ENCODE measurements at regions not wholly inside any gene's neighbourhood (a gene's known extent, or its start where the extent isn't known, plus 50 kb on each side); places are given as distances from the start of the nearest gene placed in this dataset.

- no peaks in the 10 kb centered on the region for H3K9me3 ChIP-seq (ENCODE audit: insufficient read depth in 2 of 2, low read depth in 1 of 2, low read length in 1 of 2)
- POLR2A ChIA-PET (ENCODE audit: partially characterized antibody), result no interaction called here
- no peaks in the 10 kb centered on the region for H3K4me1 ChIP-seq (replicated peaks in 1 of 4; ENCODE audit: control insufficient read depth in 3 of 4, insufficient read depth in 4 of 4, low read length in 3 of 4)
- no peak overlapping the region for H3K56ac ChIP-seq (replicated peaks; ENCODE audit: insufficient read length, low read depth, low read length)
- H3K4me2 ChIP-seq (ENCODE audit: insufficient read depth in 1 of 2, low read depth in 2 of 2, low read length in 2 of 2), result no peak overlapping the region
- H3K14ac ChIP-seq (ENCODE audit: insufficient read length), result no peak overlapping the region
- no peak overlapping the region for H3K9ac ChIP-seq (replicated peaks in 1 of 4; ENCODE audit: extremely low read depth in 1 of 4, low read depth in 3 of 4, low read length in 3 of 4)
- H4K5ac ChIP-seq (ENCODE audit: insufficient read length, low read depth, low read length), result no peak overlapping the region
- H2BK12ac ChIP-seq (ENCODE audit: low read depth, low read length), result no peak overlapping the region
- no peak overlapping the region for H4K8ac ChIP-seq (ENCODE audit: extremely low read depth, insufficient read depth, low read length)
- CTCF ChIA-PET (ENCODE audit: partially characterized antibody), result no interaction called here
- no peak overlapping the region for H3K18ac ChIP-seq (ENCODE audit: extremely low read depth, low read length)
- no peak overlapping the region for H4K91ac ChIP-seq (replicated peaks; ENCODE audit: insufficient read length, low read length)
- no peak for DNase-seq (ENCODE audit: low read depth in 1 of 2, low spot score in 2 of 2)
- WGBS, 2 experiments (ENCODE audit: extremely low coverage in 1 of 2, insufficient coverage in 1 of 2, insufficient read length in 1 of 2, insufficient replicate concordance in 2 of 2, low coverage in 1 of 2, low lambda C conversion rate in 2 of 2, missing lambda C conversion rate in 1 of 2), result 93% methylated on average over 1 of the region's 1 CpG; no CpG with 5 or more reads in 1 of the 2 experiments
- H3K4ac ChIP-seq (replicated peaks; ENCODE audit: insufficient read length, low read depth, low read length), result no peak overlapping the region
- no peak overlapping the region for H2BK15ac ChIP-seq (ENCODE audit: low read length)
- H3K4me3 ChIP-seq (ENCODE audit: extremely low read depth in 1 of 4, insufficient read depth in 2 of 4, low read depth in 3 of 4, low read length in 4 of 4), result no peak overlapping the region
- no peak overlapping the region for H2BK20ac ChIP-seq (ENCODE audit: low read length)
- H3K79me2 ChIP-seq (ENCODE audit: control insufficient read depth in 1 of 2, insufficient read depth in 2 of 2, low read length in 2 of 2), result no peaks in the 10 kb centered on the region
- no peak for FAIRE-seq
- H2AK5ac ChIP-seq (ENCODE audit: low read depth, low read length), result no peak overlapping the region
- no peaks in the 10 kb centered on the region for H3K79me1 ChIP-seq (ENCODE audit: low read depth, low read length)
- H4K20me1 ChIP-seq (replicated peaks in 1 of 2; ENCODE audit: control insufficient read depth in 1 of 2, insufficient read depth in 2 of 2, low read length in 2 of 2), result no peaks in the 10 kb centered on the region
- no peak overlapping the region for H2BK5ac ChIP-seq (ENCODE audit: low read depth, low read length)
- no peak overlapping the region for H2AFZ ChIP-seq (ENCODE audit: low read length)
- H3K23me2 ChIP-seq (ENCODE audit: low read depth, low read length), result no peaks in the 10 kb centered on the region; the same call in 1 of the 2 replicates
- H3K36me3 ChIP-seq (ENCODE audit: control insufficient read depth in 2 of 4, insufficient read depth in 4 of 4, low read length in 3 of 4), result no peaks in the 10 kb centered on the region
- no peak overlapping the region for H2BK120ac ChIP-seq (replicated peaks; ENCODE audit: low read depth, low read length)
- H3K27ac ChIP-seq (ENCODE audit: low read depth, low read length), result no peak overlapping the region
- H3K27me3 ChIP-seq (replicated peaks in 1 of 4; ENCODE audit: control insufficient read depth in 3 of 4, extremely low read depth in 1 of 4, insufficient read depth in 3 of 4, low read length in 3 of 4), result no peaks in the 10 kb centered on the region
- H3K23ac ChIP-seq (ENCODE audit: insufficient read length), result no peak overlapping the region
- TF ChIP-seq FOSL1 (IDR thresholded peaks at IDR 0.05; ENCODE audit: insufficient read depth, low read depth, low read length) (no peak), BCL11A (IDR thresholded peaks at IDR 0.05; ENCODE audit: low read depth in 2 of 2, low read length in 2 of 2) (no peak), RXRA (IDR thresholded peaks at IDR 0.05; ENCODE audit: insufficient read depth, low read depth, low read length) (no peak), RBBP5 (IDR thresholded peaks at IDR 0.05; ENCODE audit: borderline replicate concordance, low read depth, low read length) (no peak), EP300 (IDR thresholded peaks at IDR 0.05; ENCODE audit: borderline replicate concordance in 1 of 2, low read depth in 2 of 2, low read length in 2 of 2) (no peak), RAD21 (IDR thresholded peaks at IDR 0.05 in 1 of 2, conservative IDR thresholded peaks at IDR 0.05 in 1 of 2; ENCODE audit: low read depth in 2 of 2, low read length in 2 of 2) (no peak), MAFK (IDR thresholded peaks at IDR 0.05; ENCODE audit: low read depth, low read length) (no peak), SRF (IDR thresholded peaks at IDR 0.05; ENCODE audit: low read depth, low read length) (no peak), YY1 (IDR thresholded peaks at IDR 0.05; ENCODE audit: low read depth, low read length) (no peak), SP4 (IDR thresholded peaks at IDR 0.05; ENCODE audit: low read length) (no peak), SP1 (IDR thresholded peaks at IDR 0.05; ENCODE audit: low read depth, low read length) (no peak), TEAD4 (IDR thresholded peaks at IDR 0.05; ENCODE audit: low read depth, low read length) (no peak), CREB1 (IDR thresholded peaks at IDR 0.05) (no peak), ATF3 (IDR thresholded peaks at IDR 0.05; ENCODE audit: insufficient read depth, low read depth, low read length) (no peak), NRF1 (IDR thresholded peaks at IDR 0.05; ENCODE audit: low read depth, low read length) (no peak), JUND (IDR thresholded peaks at IDR 0.05; ENCODE audit: low read length) (no peak)
These were observed 241.7 kb upstream of the GHITM start for GRCh38 chr10:83897626-83898025.
